ENCODE measurements at regions not wholly inside any gene's neighbourhood (a gene's known extent, or its start where the extent isn't known, plus 50 kb on each side); places are given as distances from the start of the nearest gene placed in this dataset.

- intact Hi-C loops (cut with micrococcal nuclease; ENCODE audit: unreplicated experiment): no loop called here
- CTCF ChIA-PET: no interaction called here
- BruUV-seq (replicated peaks): no TSS peak
Observed at GRCh38 chr20:55232647-55233046, 757.3 kb downstream of the DOK5 start.

DNA sequence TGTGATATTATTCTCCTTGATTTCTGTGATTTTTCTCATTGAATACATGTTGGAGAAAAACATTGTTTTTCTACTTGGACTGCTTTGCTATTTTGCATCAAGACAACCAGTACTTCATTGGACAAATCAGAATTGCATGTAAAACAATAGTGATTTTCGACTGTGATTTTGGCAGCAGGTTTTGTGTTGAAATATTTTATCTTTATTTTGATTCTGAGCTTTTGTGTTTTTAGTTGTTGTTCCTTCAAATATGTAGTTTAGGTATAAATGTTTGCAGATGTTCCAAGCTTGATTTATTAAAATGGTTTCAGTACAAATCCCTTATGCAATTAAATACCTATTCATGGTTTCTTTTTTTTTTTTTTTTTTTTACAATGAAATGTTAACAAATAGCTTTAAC, 754.1 kb downstream of the DOK5 start:
- no peaks in the 10 kb centered on the region for H3K9me2 ChIP-seq (ENCODE audit: insufficient read depth)
- BruUV-seq (replicated peaks): no TSS peak
- H3K4me2 ChIP-seq: no peak overlapping the region
- TF ChIP-seq EZH2 (IDR thresholded peaks at IDR 0.05; ENCODE audit: low read depth): no peak
- H3K9me3 ChIP-seq (ENCODE audit: insufficient read depth, low read depth): no peaks in the 10 kb centered on the region
- intact Hi-C loops (cut with micrococcal nuclease; ENCODE audit: unreplicated experiment): no loop called here
- H3K27me3 ChIP-seq (ENCODE audit: insufficient read depth, low read depth): no peaks in the 10 kb centered on the region
- no peak overlapping the region for H3K27ac ChIP-seq
- H3K4me3 ChIP-seq: no peak overlapping the region
- ChIA-PET CTCF (no interaction called here), POLR2A (ENCODE audit: unreplicated experiment) (no interaction called here)
- H4K20me1 ChIP-seq (ENCODE audit: insufficient read depth): no peaks in the 10 kb centered on the region
- H3K36me3 ChIP-seq (ENCODE audit: low read depth): no peaks in the 10 kb centered on the region
- H3K79me2 ChIP-seq (ENCODE audit: low read depth): no peaks in the 10 kb centered on the region
- H3F3A ChIP-seq (ENCODE audit: insufficient read depth, low read depth): no peaks in the 10 kb centered on the region
- H3K4me1 ChIP-seq (replicated peaks; ENCODE audit: insufficient read depth): no peaks in the 10 kb centered on the region
- no peak overlapping the region for H2AFZ ChIP-seq
- DNase-seq: no peak

More at GRCh38 chr20:55232647-55233046, 757.3 kb downstream of the DOK5 start:
- Histone ChIP-seq H3K36me3 (ENCODE audit: low read depth) (no peaks in the 10 kb centered on the region), H3K9me3 (ENCODE audit: insufficient read depth, low read depth) (no peaks in the 10 kb centered on the region), H3K4me1 (replicated peaks; ENCODE audit: insufficient read depth) (no peaks in the 10 kb centered on the region), H3K9me2 (ENCODE audit: insufficient read depth) (no peaks in the 10 kb centered on the region), H3K4me2 (no peak overlapping the region), H2AFZ (no peak overlapping the region), H3F3A (ENCODE audit: insufficient read depth, low read depth) (no peaks in the 10 kb centered on the region), H3K4me3 (no peak overlapping the region), H3K27ac (no peak overlapping the region), H4K20me1 (ENCODE audit: insufficient read depth) (no peaks in the 10 kb centered on the region), H3K27me3 (ENCODE audit: insufficient read depth, low read depth) (no peaks in the 10 kb centered on the region), H3K79me2 (ENCODE audit: low read depth) (no peaks in the 10 kb centered on the region)
- no peak for DNase-seq
- TF ChIP-seq CTCF (conservative IDR thresholded peaks at IDR 0.05) (no peak), EZH2 (IDR thresholded peaks at IDR 0.05; ENCODE audit: low read depth) (no peak)
- POLR2A ChIA-PET (ENCODE audit: unreplicated experiment): interaction anchor here (0.6 kb wide), 1 partner anchor 23 kb away, joined by 8 read pairs; no protein-coding TSS in a partner anchor

GRCh38 chr20:55216525-55217242, 741.3 kb downstream of the DOK5 start:
- DNase-seq: no peak
- Histone ChIP-seq H3K4me2 (no peak overlapping the region), H3K27me3 (ENCODE audit: insufficient read depth, low read depth) (no peaks in the 10 kb centered on the region), H3K4me3 (no peak overlapping the region), H3K9me2 (ENCODE audit: insufficient read depth) (no peaks in the 10 kb centered on the region), H3K27ac (no peak overlapping the region), H3K79me2 (ENCODE audit: low read depth) (no peaks in the 10 kb centered on the region), H3K36me3 (ENCODE audit: low read depth) (no peaks in the 10 kb centered on the region), H3K4me1 (replicated peaks; ENCODE audit: insufficient read depth) (no peaks in the 10 kb centered on the region), H3K9me3 (ENCODE audit: insufficient read depth, low read depth) (no peaks in the 10 kb centered on the region), H2AFZ (no peak overlapping the region), H4K20me1 (ENCODE audit: insufficient read depth) (no peaks in the 10 kb centered on the region), H3F3A (ENCODE audit: insufficient read depth, low read depth) (no peaks in the 10 kb centered on the region)
- ChIA-PET POLR2A (ENCODE audit: unreplicated experiment) (no interaction called here), CTCF (no interaction called here)
- TF ChIP-seq EZH2 (IDR thresholded peaks at IDR 0.05; ENCODE audit: low read depth) (no peak), CTCF (conservative IDR thresholded peaks at IDR 0.05) (no peak)
- BruUV-seq (replicated peaks): no TSS peak
- intact Hi-C loops (cut with micrococcal nuclease; ENCODE audit: unreplicated experiment): no loop called here

- TF ChIP-seq CTCF (conservative IDR thresholded peaks at IDR 0.05): no peak
- Histone ChIP-seq H3K27ac (no peak overlapping the region), H3K9me2 (ENCODE audit: insufficient read depth) (no peaks in the 10 kb centered on the region), H3K27me3 (ENCODE audit: insufficient read depth, low read depth) (0 out of 2 replicates have a peak, but pooled peaks cover 5% of the 10 kb centered on the region), H3K36me3 (ENCODE audit: low read depth) (no peaks in the 10 kb centered on the region), H4K20me1 (ENCODE audit: insufficient read depth) (no peaks in the 10 kb centered on the region), H3K9me3 (ENCODE audit: insufficient read depth, low read depth) (no peaks in the 10 kb centered on the region), H3K4me2 (no peak overlapping the region), H3F3A (ENCODE audit: insufficient read depth, low read depth) (no peaks in the 10 kb centered on the region), H3K4me3 (no peak overlapping the region), H3K4me1 (replicated peaks; ENCODE audit: insufficient read depth) (no peaks in the 10 kb centered on the region), H2AFZ (no peak overlapping the region), H3K79me2 (ENCODE audit: low read depth) (no peaks in the 10 kb centered on the region)
- no peak for DNase-seq
- POLR2A ChIA-PET (ENCODE audit: unreplicated experiment): no interaction called here
- CTCF ChIA-PET: no interaction called here
- BruUV-seq (replicated peaks): no TSS peak
- intact Hi-C loops (cut with micrococcal nuclease; ENCODE audit: unreplicated experiment): no loop called here
Observed at GRCh38 chr20:55213653-55214052, 738.3 kb downstream of the DOK5 start.

Data from PC-9 (cell line).